SU-DHL-6 (cell line): ENCODE measurements at regions not wholly inside any gene's neighbourhood (a gene's known extent, or its start where the extent isn't known, plus 50 kb on each side); places are given as distances from the start of the nearest gene placed in this dataset.

Source experiments
- H2AFZ ChIP-seq: fragments of 200-600 bp; sonication (generic); 2 replicates; pipeline ENCODE4 v1.6.1; 2014; ENCODE audit warnings: low read depth, mild to moderate bottlenecking, moderate library complexity, mixed read lengths, antibody characterized with exemption, low read length; ENCODE audit not compliant: severe bottlenecking
- H3F3A ChIP-seq: fragments of 200-600 bp; shearing (Covaris generic); 2 replicates; pipeline ENCODE4 v1.6.0; 2016; ENCODE audit warnings: antibody characterized with exemption, mild to moderate bottlenecking; ENCODE audit not compliant: insufficient read depth
- H3K27ac ChIP-seq: fragments of 200-600 bp; sonication (generic); 2 replicates; pipeline ENCODE4 v1.5.1; 2016; ENCODE audit warnings: low read depth, mild to moderate bottlenecking, low read length, moderate library complexity, mixed read lengths
- H3K27me3 ChIP-seq: fragments of 200-600 bp; sonication (generic), shearing (Covaris generic); 2 replicates; pipeline ENCODE4 v1.6.0; 2014; ENCODE audit warnings: mild to moderate bottlenecking, low read length
- H3K36me3 ChIP-seq: fragments of 200-600 bp; sonication (generic); 2 replicates; pipeline ENCODE4 v1.6.1; 2014; ENCODE audit warnings: mild to moderate bottlenecking, low read length, mixed read lengths
- H3K4me2 ChIP-seq: fragments of 300-600, 200-600 bp; shearing (Covaris generic), sonication (generic); 2 replicates; pipeline ENCODE4 v1.6.0; 2014; ENCODE audit warnings: low read length, low read depth, mild to moderate bottlenecking; ENCODE audit not compliant: poor library complexity, severe bottlenecking
- H3K4me3 ChIP-seq: fragments of 200-600 bp; sonication (generic); 2 replicates; pipeline ENCODE4 v1.5.1; 2014; ENCODE audit warnings: antibody characterized with exemption, low read length, mild to moderate bottlenecking, mixed read lengths; ENCODE audit not compliant: insufficient read depth, poor library complexity, severe bottlenecking
- H3K79me2 ChIP-seq: fragments of 200-600 bp; sonication (generic); 2 replicates; pipeline ENCODE4 v1.6.1; 2014; ENCODE audit warnings: mild to moderate bottlenecking, low read length, moderate library complexity; ENCODE audit not compliant: insufficient read depth
- H3K9ac ChIP-seq: fragments of 200-600 bp; sonication (generic); 2 replicates; pipeline ENCODE4 v1.7.0; 2014; ENCODE audit warnings: mild to moderate bottlenecking, low read length
- H3K9me2 ChIP-seq: fragments of 200-600 bp; sonication (generic); replicated peaks from 2 replicates; pipeline ENCODE4 v1.6.1; 2014; ENCODE audit warnings: low read length; ENCODE audit not compliant: insufficient read depth
- H3K9me3 ChIP-seq: fragments of 200-600 bp; sonication (generic); 2 replicates; pipeline ENCODE4 v1.6.1; 2014; ENCODE audit warnings: low read length, mixed read lengths; ENCODE audit not compliant: insufficient read depth
- H4K20me1 ChIP-seq: fragments of 200-600 bp; sonication (generic); 2 replicates; pipeline ENCODE4 v1.6.1; 2014; ENCODE audit warnings: low read depth, mild to moderate bottlenecking, antibody characterized with exemption, low read length, moderate library complexity, mixed read lengths
- EZH2phosphoT487 ChIP-seq: fragments of 200-600 bp; sonication (generic), shearing (Covaris generic); conservative IDR thresholded peaks from 2 replicates; pipeline ENCODE4 v1.6.1; 2018; ENCODE audit warnings: mild to moderate bottlenecking, antibody characterized with exemption, low read length, moderate library complexity, mixed read lengths
- TF ChIP-seq, protein P1 (sequence below): fragments of 200-600 bp; sonication (generic); IDR thresholded peaks from one replicate; pipeline ENCODE4 v1.5.1; 2017; ENCODE audit warnings: antibody characterized with exemption, mild to moderate bottlenecking, low read length, moderate library complexity; ENCODE audit not compliant: insufficient read depth, poor library complexity, severe bottlenecking

DNA sequence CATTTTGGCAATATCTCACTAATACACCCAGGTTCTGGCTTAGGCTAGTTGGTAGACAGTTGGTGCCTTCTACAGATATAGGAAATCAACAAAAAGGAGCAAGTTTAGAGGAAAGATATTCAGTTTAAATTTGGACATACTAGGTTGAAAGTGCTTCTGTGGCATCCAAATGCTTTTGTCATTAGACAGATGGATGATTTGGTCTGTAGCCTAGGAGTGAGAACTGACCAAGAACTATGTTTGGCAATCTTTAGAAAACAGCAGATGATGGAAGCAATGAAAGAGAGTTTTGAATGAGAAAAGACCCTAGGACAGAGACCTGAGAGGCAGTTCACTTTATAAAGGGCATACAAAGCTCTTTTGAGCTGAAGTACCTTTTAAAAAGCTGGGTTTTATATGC is 201.3 kb upstream of the FSHR start:
- Histone ChIP-seq H3K27ac (no peak overlapping the region), H3F3A (no peaks in the 10 kb centered on the region), H4K20me1 (no peaks in the 10 kb centered on the region), H2AFZ (no peak overlapping the region), H3K79me2 (no peaks in the 10 kb centered on the region), H3K4me2 (no peak overlapping the region), H3K36me3 (no peaks in the 10 kb centered on the region), H3K9me3 (no peaks in the 10 kb centered on the region), H3K9ac (no peak overlapping the region), H3K9me2 (no peaks in the 10 kb centered on the region), H3K4me3 (no peak overlapping the region), H3K27me3 (no peaks in the 10 kb centered on the region)
- no peak for TF ChIP-seq EZH2phosphoT487
- TF ChIP-seq, protein P1, sequence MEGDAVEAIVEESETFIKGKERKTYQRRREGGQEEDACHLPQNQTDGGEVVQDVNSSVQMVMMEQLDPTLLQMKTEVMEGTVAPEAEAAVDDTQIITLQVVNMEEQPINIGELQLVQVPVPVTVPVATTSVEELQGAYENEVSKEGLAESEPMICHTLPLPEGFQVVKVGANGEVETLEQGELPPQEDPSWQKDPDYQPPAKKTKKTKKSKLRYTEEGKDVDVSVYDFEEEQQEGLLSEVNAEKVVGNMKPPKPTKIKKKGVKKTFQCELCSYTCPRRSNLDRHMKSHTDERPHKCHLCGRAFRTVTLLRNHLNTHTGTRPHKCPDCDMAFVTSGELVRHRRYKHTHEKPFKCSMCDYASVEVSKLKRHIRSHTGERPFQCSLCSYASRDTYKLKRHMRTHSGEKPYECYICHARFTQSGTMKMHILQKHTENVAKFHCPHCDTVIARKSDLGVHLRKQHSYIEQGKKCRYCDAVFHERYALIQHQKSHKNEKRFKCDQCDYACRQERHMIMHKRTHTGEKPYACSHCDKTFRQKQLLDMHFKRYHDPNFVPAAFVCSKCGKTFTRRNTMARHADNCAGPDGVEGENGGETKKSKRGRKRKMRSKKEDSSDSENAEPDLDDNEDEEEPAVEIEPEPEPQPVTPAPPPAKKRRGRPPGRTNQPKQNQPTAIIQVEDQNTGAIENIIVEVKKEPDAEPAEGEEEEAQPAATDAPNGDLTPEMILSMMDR = no peak

DNA sequence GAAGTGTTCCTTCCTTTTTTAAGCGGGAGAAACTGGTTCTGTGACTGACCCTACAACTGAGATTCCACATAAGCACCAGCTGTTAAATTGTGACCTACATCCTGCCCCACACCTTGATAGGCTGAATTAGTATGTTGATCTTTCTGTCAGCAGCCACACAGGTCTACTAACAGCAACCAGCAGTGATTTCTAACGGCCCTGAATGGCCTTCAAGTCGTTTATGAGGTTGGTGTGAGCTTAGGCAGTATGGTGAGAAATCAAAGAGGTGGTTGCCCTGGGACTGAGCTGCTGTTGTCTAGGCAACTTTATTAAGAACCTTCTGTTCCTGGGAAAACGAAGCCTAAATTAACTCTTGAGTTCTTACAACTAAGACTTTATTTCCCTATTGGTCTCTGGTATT is 197.2 kb upstream of the FSHR start:
- H2AFZ ChIP-seq = no peak overlapping the region
- no peaks in the 10 kb centered on the region for H3K79me2 ChIP-seq
- TF ChIP-seq EZH2phosphoT487 = no peak
- TF ChIP-seq, protein P1 = no peak
- H3K9ac ChIP-seq = no peak overlapping the region
- H3K9me3 ChIP-seq = no peaks in the 10 kb centered on the region
- H3K9me2 ChIP-seq = no peaks in the 10 kb centered on the region
- H4K20me1 ChIP-seq = no peaks in the 10 kb centered on the region
- H3K4me3 ChIP-seq = no peak overlapping the region
- H3K27ac ChIP-seq = no peak overlapping the region
- H3K4me2 ChIP-seq = no peak overlapping the region
- H3K36me3 ChIP-seq = no peaks in the 10 kb centered on the region
- no peaks in the 10 kb centered on the region for H3F3A ChIP-seq
- no peaks in the 10 kb centered on the region for H3K27me3 ChIP-seq

DNA sequence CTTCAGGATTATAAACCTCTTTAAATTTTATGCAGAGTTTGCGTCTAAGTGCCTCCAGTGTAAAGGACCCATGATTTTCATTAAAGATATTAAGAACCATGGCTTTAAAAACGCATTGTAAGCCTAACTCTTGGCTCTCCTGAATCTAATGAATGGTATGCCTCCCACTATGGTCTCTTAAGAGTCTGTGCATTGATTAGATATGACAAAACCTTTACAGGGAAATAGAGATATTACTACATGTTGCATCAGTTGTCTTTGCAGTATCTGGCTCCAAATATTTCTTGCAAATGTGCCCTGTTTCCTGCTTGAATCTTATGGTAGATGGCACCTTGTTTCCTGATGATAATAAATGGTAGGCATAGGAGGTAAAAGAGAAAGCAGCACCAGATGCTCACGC is 189.3 kb upstream of the FSHR start:
- no peaks in the 10 kb centered on the region for H3F3A ChIP-seq
- TF ChIP-seq, protein P1 = no peak
- no peak for TF ChIP-seq EZH2phosphoT487
- H3K9ac ChIP-seq = no peak overlapping the region
- no peaks in the 10 kb centered on the region for H3K36me3 ChIP-seq
- no peak overlapping the region for H3K4me2 ChIP-seq
- no peaks in the 10 kb centered on the region for H4K20me1 ChIP-seq
- no peaks in the 10 kb centered on the region for H3K9me3 ChIP-seq
- no peak overlapping the region for H3K27ac ChIP-seq
- H3K4me3 ChIP-seq = no peak overlapping the region
- no peaks in the 10 kb centered on the region for H3K27me3 ChIP-seq
- H3K79me2 ChIP-seq = no peaks in the 10 kb centered on the region
- no peak overlapping the region for H2AFZ ChIP-seq
- H3K9me2 ChIP-seq = no peaks in the 10 kb centered on the region

DNA sequence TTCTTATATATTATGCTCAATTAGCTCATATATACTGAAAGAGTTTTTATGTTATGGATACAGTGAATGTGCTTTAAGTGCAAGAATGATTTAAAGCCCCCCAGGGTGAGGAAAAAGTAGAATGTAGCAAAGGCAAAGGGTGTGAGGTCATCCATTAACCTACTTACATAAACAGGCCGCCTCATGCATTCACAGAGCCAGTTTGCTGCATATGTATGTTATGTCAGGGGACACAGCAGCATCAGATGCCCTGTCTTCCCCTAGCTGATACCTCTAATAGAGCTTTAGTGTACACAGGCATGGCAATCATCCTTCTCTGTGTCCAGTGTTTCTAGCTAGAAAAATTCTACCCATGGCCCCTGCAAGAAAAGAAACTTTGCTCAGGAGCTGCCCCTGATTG is 187.8 kb upstream of the FSHR start:
- no peaks in the 10 kb centered on the region for H3K79me2 ChIP-seq
- H3K27ac ChIP-seq = no peak overlapping the region
- H3K4me2 ChIP-seq = no peak overlapping the region
- no peak for TF ChIP-seq EZH2phosphoT487
- TF ChIP-seq, protein P1 = no peak
- H3K9me3 ChIP-seq = no peaks in the 10 kb centered on the region
- no peaks in the 10 kb centered on the region for H4K20me1 ChIP-seq
- no peaks in the 10 kb centered on the region for H3F3A ChIP-seq
- no peaks in the 10 kb centered on the region for H3K36me3 ChIP-seq
- no peaks in the 10 kb centered on the region for H3K9me2 ChIP-seq
- no peak overlapping the region for H3K4me3 ChIP-seq
- no peak overlapping the region for H3K9ac ChIP-seq
- no peak overlapping the region for H2AFZ ChIP-seq
- H3K27me3 ChIP-seq = no peaks in the 10 kb centered on the region
